BLaER1 treated with 17β-estradiol and CSF1 and Interleukin-3, amounts not matched to agents 10 nM and 100 nM (cell line): ENCODE measurements at regions not wholly inside any gene's neighbourhood (a gene's known extent, or its start where the extent isn't known, plus 50 kb on each side); places are given as distances from the start of the nearest gene placed in this dataset.

Source experiments
- H3K27ac ChIP-seq, 11 experiments: shearing (Covaris generic); formaldehyde crosslinking; 2 replicates each; pipeline ENCODE4 v1.8.1; 2022
- H3K27me3 ChIP-seq, 11 experiments: shearing (Covaris generic); formaldehyde crosslinking; 2 replicates each; pipeline ENCODE4 v1.8.1; 2022
- H3K36me3 ChIP-seq, 11 experiments: shearing (Covaris generic); formaldehyde crosslinking; 2 replicates each; pipeline ENCODE4 v1.8.1; 2022
- H3K4me1 ChIP-seq, 10 experiments: shearing (Covaris generic); formaldehyde crosslinking; 2 replicates each; pipeline ENCODE4 v1.8.1; 2022
- H3K4me2 ChIP-seq, 11 experiments: shearing (Covaris generic); formaldehyde crosslinking; 2 replicates each; pipeline ENCODE4 v1.8.1; 2022
- H3K4me3 ChIP-seq, 10 experiments: shearing (Covaris generic); formaldehyde crosslinking; 2 replicates each; pipeline ENCODE4 v1.8.1; 2022
- H3K9ac ChIP-seq, 11 experiments: shearing (Covaris generic); formaldehyde crosslinking; 2 replicates each; pipeline ENCODE4 v1.8.1; 2022
- H3K9me3 ChIP-seq, 11 experiments: shearing (Covaris generic); formaldehyde crosslinking; replicated peaks in 1 of 11; 2 replicates each; pipeline ENCODE4 v1.8.1; 2022
- H4K20me1 ChIP-seq, 11 experiments: shearing (Covaris generic); formaldehyde crosslinking; 2 replicates each; pipeline ENCODE4 v1.8.1; 2022
- Cebpa-rat ChIP-seq, 11 experiments: shearing (Covaris generic); IDR thresholded peaks; 2 replicates each; pipeline ENCODE4 v1.8.1; 2022

GRCh38 chr17:77542551-77543490 is 402.1 kb downstream of the SEC14L1 start:
- Histone ChIP-seq H3K27ac (peak overlapping the region in 1 of 11 experiments; percentile 8; a peak in 1 of 22 replicates), H3K4me3 (no peak overlapping the region)
- no peak for TF ChIP-seq Cebpa-rat (IDR thresholded peaks at IDR 0.05)

GRCh38 chr17:77543801-77544200 is 403.0 kb downstream of the SEC14L1 start:
- H3K27ac ChIP-seq = no peak overlapping the region

More at GRCh38 chr17:77542551-77543490, 402.1 kb downstream of the SEC14L1 start:
- 0 out of 22 replicates have a peak, but pooled peaks cover 0 to 5% (median 0%) of the 10 kb centered on the region in 11 experiments for H3K27me3 ChIP-seq
- peak overlapping the region in 1 of 11 experiments; percentile 0; a peak in 1 of 22 replicates for H3K9ac ChIP-seq
- peaks cover 19 to 75% (median 62%) of the 10 kb centered on the region in 10 experiments for H3K4me1 ChIP-seq
- peaks cover 0 to 5% (median 0%) of the 10 kb centered on the region in 11 experiments; a peak in 2 of 22 replicates for H3K9me3 ChIP-seq
- H3K36me3 ChIP-seq = no peaks in the 10 kb centered on the region
- peak overlapping the region in 6 of 11 experiments; percentile 2 to 71 (median 47); a peak in 8 of 22 replicates for H3K4me2 ChIP-seq
- 0 out of 22 replicates have a peak, but pooled peaks cover 0 to 4% (median 0%) of the 10 kb centered on the region in 11 experiments for H4K20me1 ChIP-seq

DNA sequence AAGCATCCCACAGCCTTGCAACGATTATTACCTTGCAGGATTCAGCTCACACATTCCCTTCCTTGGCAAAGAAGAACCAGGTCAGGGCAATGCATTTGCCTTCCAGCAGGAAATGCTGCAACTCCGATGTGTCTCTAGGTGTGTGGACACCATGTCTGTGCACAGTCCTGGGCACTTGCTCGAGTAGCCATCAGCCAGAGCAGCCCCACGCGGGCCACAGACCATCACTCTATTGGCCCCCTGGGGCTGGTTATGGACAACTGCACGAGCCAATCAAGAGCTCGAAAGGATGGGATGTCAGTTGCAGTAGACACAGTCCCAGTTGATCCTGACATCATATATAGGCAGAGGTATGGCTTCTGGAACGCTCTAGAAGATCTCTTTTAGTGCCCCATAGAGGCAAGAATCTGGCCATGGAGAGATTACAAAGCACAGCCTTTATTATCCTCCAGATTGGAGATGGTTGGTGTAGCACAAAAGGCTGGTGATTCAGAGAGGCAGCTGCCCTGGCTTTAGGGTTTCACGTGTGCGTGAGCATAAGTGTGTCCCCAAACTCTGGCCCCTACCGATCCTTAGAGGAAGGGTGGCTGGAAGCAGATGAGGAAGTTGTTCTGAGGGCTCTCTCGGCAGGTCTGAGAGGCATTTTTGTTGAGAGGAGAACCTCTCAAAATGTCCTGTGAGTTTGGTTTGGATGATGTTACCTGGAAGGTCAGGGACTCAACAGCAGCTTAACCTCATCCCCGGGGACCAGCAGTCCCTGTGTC is 403.8 kb downstream of the SEC14L1 start:
- Histone ChIP-seq H3K36me3 (no peaks in the 10 kb centered on the region), H3K9me3 (peaks cover 0 to 5% (median 0%) of the 10 kb centered on the region in 11 experiments; a peak in 2 of 22 replicates), H3K4me2 (peak overlapping the region in 2 of 11 experiments; percentile 3 to 7; a peak in 1 of 22 replicates), H3K4me3 (no peak overlapping the region), H3K27ac (no peak overlapping the region), H3K4me1 (peaks cover 31 to 85% (median 74%) of the 10 kb centered on the region in 10 experiments), H3K9ac (no peak overlapping the region), H3K27me3 (0 out of 22 replicates have a peak, but pooled peaks cover 0 to 5% (median 0%) of the 10 kb centered on the region in 11 experiments), H4K20me1 (0 out of 22 replicates have a peak, but pooled peaks cover 0 to 4% (median 0%) of the 10 kb centered on the region in 11 experiments)
- no peak for TF ChIP-seq Cebpa-rat (IDR thresholded peaks at IDR 0.05)

More at GRCh38 chr17:77543801-77544200, 403.0 kb downstream of the SEC14L1 start:
- H3K4me2 ChIP-seq = no peak overlapping the region
- H3K9me3 ChIP-seq = peaks cover 0 to 5% (median 0%) of the 10 kb centered on the region in 11 experiments; a peak in 2 of 22 replicates
- H4K20me1 ChIP-seq = 0 out of 22 replicates have a peak, but pooled peaks cover 0 to 4% (median 0%) of the 10 kb centered on the region in 11 experiments
- H3K36me3 ChIP-seq = no peaks in the 10 kb centered on the region
- H3K27me3 ChIP-seq = 0 out of 22 replicates have a peak, but pooled peaks cover 0 to 5% (median 0%) of the 10 kb centered on the region in 11 experiments
- peaks cover 24 to 84% (median 70%) of the 10 kb centered on the region in 10 experiments for H3K4me1 ChIP-seq
- no peak overlapping the region for H3K4me3 ChIP-seq
- TF ChIP-seq Cebpa-rat (IDR thresholded peaks at IDR 0.05) = no peak
- H3K9ac ChIP-seq = no peak overlapping the region

- 0 out of 22 replicates have a peak, but pooled peaks cover 0 to 5% (median 0%) of the 10 kb centered on the region in 11 experiments for H3K27me3 ChIP-seq
- H3K4me3 ChIP-seq = peak overlapping the region in 7 of 10 experiments; percentile 24 to 44 (median 38); a peak in 9 of 20 replicates
- no peak for TF ChIP-seq Cebpa-rat (IDR thresholded peaks at IDR 0.05)
- H3K4me1 ChIP-seq = peaks cover 25 to 67% (median 56%) of the 10 kb centered on the region in 10 experiments
- peak overlapping the region in 7 of 11 experiments; percentile 20 to 56 (median 49); a peak in 12 of 22 replicates for H3K27ac ChIP-seq
- peak overlapping the region; percentile 56 to 85 (median 72) for H3K4me2 ChIP-seq
- 0 out of 22 replicates have a peak, but pooled peaks cover 0 to 4% (median 0%) of the 10 kb centered on the region in 11 experiments for H4K20me1 ChIP-seq
- H3K36me3 ChIP-seq = no peaks in the 10 kb centered on the region
- H3K9me3 ChIP-seq = peaks cover 0 to 5% (median 0%) of the 10 kb centered on the region in 11 experiments; a peak in 2 of 22 replicates
- peak overlapping the region in 8 of 11 experiments; percentile 40 to 57 (median 48); a peak in 13 of 22 replicates for H3K9ac ChIP-seq
These were observed 406.0 kb downstream of the SEC14L1 start for GRCh38 chr17:77546772-77547241.

DNA sequence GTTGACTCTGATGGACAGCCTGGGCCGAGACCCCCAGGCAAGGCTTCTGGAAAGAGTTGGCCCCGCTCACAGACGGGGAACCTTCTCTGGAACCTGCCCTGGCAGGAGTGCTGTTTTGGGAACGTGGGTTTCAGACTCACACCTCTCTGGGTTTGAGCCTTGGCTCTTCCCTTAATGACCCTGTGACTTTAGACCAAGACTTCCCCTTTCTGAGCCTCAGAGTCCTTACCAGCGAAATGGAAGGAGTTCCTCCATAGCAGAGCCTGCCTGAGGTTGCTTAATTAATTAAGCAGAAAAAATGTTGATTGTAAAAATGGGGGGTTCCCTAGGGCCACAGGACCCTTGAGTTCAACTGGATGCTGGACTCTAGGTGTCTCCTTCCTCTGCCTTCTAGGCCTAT is 408.2 kb downstream of the SEC14L1 start:
- H3K36me3 ChIP-seq = no peaks in the 10 kb centered on the region
- H3K27ac ChIP-seq = no peak overlapping the region
- H3K27me3 ChIP-seq = 0 out of 22 replicates have a peak, but pooled peaks cover 0 to 5% (median 0%) of the 10 kb centered on the region in 11 experiments
- no peak for TF ChIP-seq Cebpa-rat (IDR thresholded peaks at IDR 0.05)
- peaks cover 30 to 71% (median 58%) of the 10 kb centered on the region in 10 experiments for H3K4me1 ChIP-seq
- H3K4me3 ChIP-seq = no peak overlapping the region
- H4K20me1 ChIP-seq = no peaks in the 10 kb centered on the region
- no peak overlapping the region for H3K9ac ChIP-seq
- peaks cover 0 to 5% (median 0%) of the 10 kb centered on the region in 11 experiments; a peak in 2 of 22 replicates for H3K9me3 ChIP-seq
- peak overlapping the region; percentile 10 to 85 (median 68); a peak in 20 of 22 replicates for H3K4me2 ChIP-seq

GRCh38 chr17:77549726-77550366 is 408.7 kb upstream of the TNRC6C start:
- 0 out of 22 replicates have a peak, but pooled peaks cover 0 to 5% (median 0%) of the 10 kb centered on the region in 11 experiments for H3K27me3 ChIP-seq
- peaks cover 30 to 75% (median 63%) of the 10 kb centered on the region in 10 experiments for H3K4me1 ChIP-seq
- no peaks in the 10 kb centered on the region for H3K36me3 ChIP-seq
- H3K9me3 ChIP-seq = peaks cover 0 to 5% (median 0%) of the 10 kb centered on the region in 11 experiments; a peak in 2 of 22 replicates
- H3K4me2 ChIP-seq = peak overlapping the region in 9 of 11 experiments; percentile 10 to 85 (median 72); a peak in 13 of 22 replicates
- no peak overlapping the region for H3K27ac ChIP-seq
- H3K9ac ChIP-seq = no peak overlapping the region
- no peaks in the 10 kb centered on the region for H4K20me1 ChIP-seq
- no peak overlapping the region for H3K4me3 ChIP-seq
- no peak for TF ChIP-seq Cebpa-rat (IDR thresholded peaks at IDR 0.05)

DNA sequence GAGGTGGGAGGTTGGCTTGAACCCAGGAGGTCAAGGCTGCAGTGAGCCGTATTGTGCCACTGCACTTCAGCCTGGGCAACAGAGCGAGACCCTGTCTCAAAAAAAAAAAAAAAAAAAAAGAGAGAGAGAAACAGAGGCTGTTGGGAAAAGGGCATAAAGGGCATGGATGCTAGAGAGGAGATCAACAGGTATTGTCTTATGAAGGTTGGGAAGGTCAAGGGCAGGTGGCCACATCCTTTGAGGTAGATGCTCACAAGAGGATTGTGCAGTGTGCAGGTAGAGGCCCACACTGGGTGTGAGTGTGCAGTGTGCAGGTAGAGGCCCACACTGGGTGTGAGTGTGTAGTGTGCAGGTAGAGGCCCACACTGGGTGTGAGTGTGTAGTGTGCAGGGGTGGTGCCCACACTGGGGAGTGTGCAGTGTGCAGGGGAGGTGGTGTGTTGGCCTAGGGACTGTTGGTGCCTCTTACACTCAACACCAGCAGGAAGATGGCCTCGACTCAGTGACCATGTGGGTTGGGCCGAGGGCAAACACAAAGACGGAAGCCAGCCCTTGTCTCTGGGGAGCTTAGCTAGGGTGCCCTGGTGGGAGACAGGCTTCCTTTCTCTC is 404.9 kb upstream of the TNRC6C start:
- peak overlapping the region in 4 of 11 experiments; percentile 3 to 44 (median 23); a peak in 3 of 22 replicates for H3K27ac ChIP-seq
- no peak overlapping the region for H3K4me3 ChIP-seq
- no peak for TF ChIP-seq Cebpa-rat (IDR thresholded peaks at IDR 0.05)

More for the DNA sequence above, 404.9 kb upstream of the TNRC6C start:
- Histone ChIP-seq H3K4me1 (peaks cover 11 to 59% (median 49%) of the 10 kb centered on the region in 10 experiments), H3K9ac (no peak overlapping the region), H3K9me3 (no peaks in the 10 kb centered on the region), H3K4me2 (peak overlapping the region; percentile 39 to 86 (median 73)), H3K36me3 (no peaks in the 10 kb centered on the region), H3K27me3 (no peaks in the 10 kb centered on the region), H4K20me1 (no peaks in the 10 kb centered on the region)
